BE2C (cell line): ENCODE measurements at regions not wholly inside any gene's neighbourhood (a gene's known extent, or its start where the extent isn't known, plus 50 kb on each side); places are given as distances from the start of the nearest gene placed in this dataset.

ENCODE experiments used
- DNase-seq: peaks from one replicate; pipeline ENCODE4 v3.0.0-alpha.2; 2020
- H3K27me3 ChIP-seq: fragments of 250-450 bp; sonication (Bioruptor Pico); 2 replicates; pipeline ENCODE4 v1.5.1; 2020; ENCODE audit warnings: mild to moderate bottlenecking
- H3K36me3 ChIP-seq: fragments of 250-450 bp; sonication (Bioruptor Pico); 2 replicates; pipeline ENCODE4 v1.5.1; 2020; ENCODE audit warnings: mild to moderate bottlenecking
- H3K4me1 ChIP-seq: fragments of 250-450 bp; sonication (Bioruptor Pico); 2 replicates; pipeline ENCODE4 v1.5.1; 2020
- H3K4me3 ChIP-seq: 2 replicates; pipeline ENCODE4 v1.5.1; 2011; ENCODE audit warnings: low read depth, low read length
- H3K9me3 ChIP-seq: fragments of 250-450 bp; sonication (Bioruptor Pico); 2 replicates; pipeline ENCODE4 v1.5.1; 2020
- TF ChIP-seq, protein P1 (sequence below): IDR thresholded peaks from 2 replicates; pipeline ENCODE4 v1.5.1; 2012; ENCODE audit warnings: mild to moderate bottlenecking, low read depth, low read length

DNA sequence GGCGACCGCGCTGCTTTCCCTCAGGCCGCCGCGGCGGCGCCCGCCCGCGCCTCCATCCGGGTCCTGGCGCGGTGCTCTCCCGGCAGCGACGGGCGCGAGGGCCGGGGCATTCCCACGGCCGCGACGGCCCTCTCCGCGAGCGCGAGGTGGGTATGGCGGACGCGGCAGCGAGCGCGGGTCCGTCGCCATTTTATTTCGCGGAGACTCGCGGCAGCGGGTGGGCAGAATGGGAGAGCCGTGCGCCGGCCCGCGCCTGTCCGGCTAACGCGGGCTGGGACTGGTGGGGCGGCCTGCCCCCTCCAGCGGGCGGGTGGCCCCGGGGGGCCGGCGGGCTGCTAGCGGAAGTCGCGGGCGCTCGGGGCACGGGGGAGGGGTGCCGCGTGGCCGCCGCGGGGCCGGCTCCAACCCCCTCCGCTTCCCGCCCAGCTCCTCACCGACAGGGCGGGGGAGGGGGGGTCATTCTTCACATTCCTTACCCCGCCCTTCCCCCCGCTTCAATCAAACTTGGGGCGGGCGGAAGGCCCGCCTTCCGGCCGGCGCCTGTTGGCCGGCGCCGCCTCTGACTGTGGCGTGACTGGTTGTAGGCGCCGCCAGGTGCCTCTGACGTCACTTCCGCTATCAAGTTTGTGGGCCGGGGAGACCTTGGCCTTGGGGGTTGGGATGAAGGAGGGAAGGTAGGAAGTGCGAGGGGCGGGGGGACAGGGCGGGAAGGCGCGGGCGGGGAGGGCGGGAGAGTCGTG is 82.1 kb downstream of the PTPDC1 start:
- TF ChIP-seq, protein P1, sequence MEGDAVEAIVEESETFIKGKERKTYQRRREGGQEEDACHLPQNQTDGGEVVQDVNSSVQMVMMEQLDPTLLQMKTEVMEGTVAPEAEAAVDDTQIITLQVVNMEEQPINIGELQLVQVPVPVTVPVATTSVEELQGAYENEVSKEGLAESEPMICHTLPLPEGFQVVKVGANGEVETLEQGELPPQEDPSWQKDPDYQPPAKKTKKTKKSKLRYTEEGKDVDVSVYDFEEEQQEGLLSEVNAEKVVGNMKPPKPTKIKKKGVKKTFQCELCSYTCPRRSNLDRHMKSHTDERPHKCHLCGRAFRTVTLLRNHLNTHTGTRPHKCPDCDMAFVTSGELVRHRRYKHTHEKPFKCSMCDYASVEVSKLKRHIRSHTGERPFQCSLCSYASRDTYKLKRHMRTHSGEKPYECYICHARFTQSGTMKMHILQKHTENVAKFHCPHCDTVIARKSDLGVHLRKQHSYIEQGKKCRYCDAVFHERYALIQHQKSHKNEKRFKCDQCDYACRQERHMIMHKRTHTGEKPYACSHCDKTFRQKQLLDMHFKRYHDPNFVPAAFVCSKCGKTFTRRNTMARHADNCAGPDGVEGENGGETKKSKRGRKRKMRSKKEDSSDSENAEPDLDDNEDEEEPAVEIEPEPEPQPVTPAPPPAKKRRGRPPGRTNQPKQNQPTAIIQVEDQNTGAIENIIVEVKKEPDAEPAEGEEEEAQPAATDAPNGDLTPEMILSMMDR, result no peak
- DNase-seq, result peak; percentile 99
- Histone ChIP-seq H3K9me3 (no peaks in the 10 kb centered on the region), H3K27me3 (no peaks in the 10 kb centered on the region), H3K36me3 (peaks cover 8% of the 10 kb centered on the region), H3K4me3 (peak overlapping the region; percentile 93), H3K4me1 (peaks cover 5% of the 10 kb centered on the region; the same call in 1 of the 2 replicates)

DNA sequence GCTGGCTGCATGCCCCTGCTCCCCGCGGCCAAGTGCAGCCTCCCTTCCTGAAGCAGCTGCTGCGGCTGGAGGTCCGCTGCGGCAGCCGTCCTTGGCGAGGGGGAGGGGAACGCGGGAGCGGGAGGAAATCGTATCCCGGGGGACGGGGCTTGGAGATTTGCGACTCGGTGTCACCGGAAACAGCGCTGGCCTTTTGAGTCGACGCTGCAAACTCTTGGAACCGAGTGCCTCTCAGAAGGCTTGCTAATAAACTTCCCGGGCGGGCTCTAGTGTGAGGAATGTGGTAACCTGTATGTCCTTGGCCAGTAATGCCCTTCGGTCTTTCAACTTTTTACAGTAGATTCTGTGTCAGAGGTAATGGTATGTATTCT is 82.7 kb downstream of the PTPDC1 start:
- Histone ChIP-seq H3K4me1 (peaks cover 5% of the 10 kb centered on the region; the same call in 1 of the 2 replicates), H3K27me3 (no peaks in the 10 kb centered on the region), H3K9me3 (no peaks in the 10 kb centered on the region), H3K4me3 (peak overlapping the region; percentile 93), H3K36me3 (peaks cover 14% of the 10 kb centered on the region)
- DNase-seq, result no peak
- TF ChIP-seq, protein P1, result no peak

DNA sequence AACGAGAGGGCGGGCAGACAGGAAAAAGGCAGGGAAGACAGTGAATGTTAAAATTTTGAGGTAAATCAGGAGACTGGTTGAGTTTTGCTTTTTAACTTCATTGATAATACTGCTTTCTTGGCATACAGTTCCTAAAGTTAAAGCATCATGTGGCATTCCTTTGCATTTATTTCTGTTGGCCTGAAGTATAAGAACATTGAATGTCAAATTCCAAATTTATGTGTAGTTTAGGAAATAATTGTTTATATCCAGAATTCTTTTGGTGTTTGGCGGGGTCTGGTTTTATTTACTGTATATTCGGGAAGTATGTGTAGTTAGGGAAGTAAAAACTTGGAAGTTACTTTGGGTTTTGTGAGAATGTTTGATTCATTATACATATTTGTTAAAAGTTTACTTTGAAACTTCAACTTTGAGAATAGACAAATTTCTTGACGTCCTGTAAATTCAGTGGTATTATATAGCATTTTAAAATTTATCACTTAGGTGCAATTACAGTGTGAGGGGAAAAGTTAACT is 83.2 kb downstream of the PTPDC1 start:
- TF ChIP-seq, protein P1, result no peak
- no peak for DNase-seq
- peaks cover 5% of the 10 kb centered on the region; the same call in 1 of the 2 replicates for H3K4me1 ChIP-seq
- H3K9me3 ChIP-seq, result no peaks in the 10 kb centered on the region
- peak overlapping the region; percentile 93 for H3K4me3 ChIP-seq
- peaks cover 16% of the 10 kb centered on the region for H3K36me3 ChIP-seq
- no peaks in the 10 kb centered on the region for H3K27me3 ChIP-seq

DNA sequence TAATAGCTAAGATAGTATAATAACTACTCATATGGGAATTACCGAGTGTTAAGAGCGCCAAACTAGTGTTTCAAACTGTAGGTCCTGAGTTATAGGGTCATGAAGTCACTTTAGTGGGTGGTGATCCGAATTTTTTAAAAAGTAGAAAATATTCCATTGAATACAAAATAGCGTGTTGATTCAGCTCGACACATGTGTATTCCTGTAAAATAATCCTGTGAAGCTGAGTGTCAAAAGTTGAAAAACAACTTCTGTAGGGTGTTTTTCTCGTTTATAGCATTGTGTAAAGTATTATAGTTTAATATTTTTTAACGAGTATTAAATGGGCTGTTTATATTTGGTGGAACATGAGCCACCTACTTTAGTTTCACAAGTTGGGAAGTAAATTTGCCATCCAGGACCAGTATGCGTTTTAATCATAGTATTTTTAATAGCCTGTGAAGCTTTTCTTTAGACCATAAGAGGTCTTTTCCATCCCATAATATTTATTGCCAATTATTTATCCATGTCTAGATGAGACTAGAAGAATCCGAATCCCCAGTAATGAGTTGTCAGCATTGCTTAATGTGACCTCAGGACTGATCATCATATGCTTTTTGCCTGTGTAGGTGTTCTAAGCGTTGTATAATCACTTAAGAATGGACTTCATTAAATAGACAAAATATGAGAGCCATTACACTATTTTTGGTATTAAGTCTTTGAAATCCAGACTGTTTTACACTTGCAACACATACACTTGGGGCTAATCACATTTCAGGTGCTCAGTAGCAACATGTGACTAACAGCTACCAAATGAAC is 84.1 kb downstream of the PTPDC1 start:
- Histone ChIP-seq H3K9me3 (no peaks in the 10 kb centered on the region), H3K4me3 (peak overlapping the region; percentile 93), H3K36me3 (peaks cover 21% of the 10 kb centered on the region), H3K4me1 (peaks cover 8% of the 10 kb centered on the region; the same call in 1 of the 2 replicates), H3K27me3 (no peaks in the 10 kb centered on the region)
- DNase-seq, result no peak
- TF ChIP-seq, protein P1, result no peak

DNA sequence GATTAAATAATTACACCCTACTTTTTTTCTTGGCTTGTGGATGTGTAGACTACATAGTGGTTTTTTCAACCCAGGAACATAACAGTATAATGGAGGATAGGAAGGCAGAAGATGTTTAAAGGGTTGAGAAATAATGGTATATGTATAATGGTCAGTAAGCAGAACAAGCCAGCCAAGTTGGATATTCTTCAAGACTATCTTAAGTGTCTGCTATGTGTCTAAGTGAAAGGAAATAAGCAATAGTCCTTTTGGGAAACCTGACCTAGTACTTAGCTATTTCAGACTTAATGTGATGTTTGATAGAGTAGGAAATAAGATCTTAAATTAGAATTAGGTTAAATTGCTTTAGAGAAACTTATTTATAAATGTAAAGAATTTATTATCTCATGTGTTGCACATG is 85.7 kb downstream of the PTPDC1 start:
- Histone ChIP-seq H3K4me3 (no peak overlapping the region), H3K36me3 (peaks cover 36% of the 10 kb centered on the region), H3K9me3 (no peaks in the 10 kb centered on the region), H3K27me3 (no peaks in the 10 kb centered on the region), H3K4me1 (peaks cover 21% of the 10 kb centered on the region)
- TF ChIP-seq, protein P1, result no peak
- no peak for DNase-seq
